Ascending aorta (tissue), 2 donors: ENCODE measurements at regions not wholly inside any gene's neighbourhood (a gene's known extent, or its start where the extent isn't known, plus 50 kb on each side); places are given as distances from the start of the nearest gene placed in this dataset.

Experiments
- DNase-seq, 2 donors: peaks; one replicate each; pipeline ENCODE4 v3.0.0-alpha.2; 2019; ENCODE audit warnings: low spot score in 2 of 2
- H3K27ac ChIP-seq, 2 donors: fragments of 200-600 bp; sonication (generic); one replicate each; pipeline ENCODE4 v1.5.1; 2016 to 2017; ENCODE audit warnings: mild to moderate bottlenecking in 1 of 2
- H3K27me3 ChIP-seq: fragments of 200-600 bp; sonication (generic); one replicate; pipeline ENCODE4 v1.5.1; 2017
- H3K36me3 ChIP-seq, 2 donors: fragments of 200-600 bp; sonication (generic); one replicate each; pipeline ENCODE4 v1.5.1; 2016
- H3K4me1 ChIP-seq, 2 donors: fragments of 200-600 bp; sonication (generic); one replicate each; pipeline ENCODE4 v1.5.1; 2016 to 2017; ENCODE audit warnings: mild to moderate bottlenecking in 1 of 2
- H3K4me3 ChIP-seq, 2 donors: fragments of 200-600 bp; sonication (generic); one replicate each; pipeline ENCODE4 v1.5.1; 2016 to 2017; ENCODE audit warnings: mild to moderate bottlenecking in 1 of 2
- H3K9me3 ChIP-seq, 2 donors: fragments of 200-600 bp; sonication (generic); one replicate each; pipeline ENCODE4 v1.5.1; 2016
- CTCF ChIP-seq, 3 experiments: fragments of 200-600 bp in 2 of 3; fragments of 450-650 bp in 1 of 3; sonication (generic) in 2 of 3; IDR thresholded peaks; one replicate each; pipeline ENCODE4 v1.5.1; 2016 to 2019; ENCODE audit warnings: antibody characterized with exemption in 3 of 3, mild to moderate bottlenecking in 1 of 3, moderate library complexity in 1 of 3
- intact Hi-C: fragments of 100-400 bp; cut with DNase I; formaldehyde crosslinking; loops from one replicate; pipeline ENCODE4 v1.15.1; 2023

- H3K4me1 ChIP-seq: peaks cover 4 to 36% of the 10 kb centered on the region in 2 donors
- intact Hi-C loops: loop anchor here (10.0 kb wide), 1 partner anchor 737 kb away; the partner anchor contains the start of genes CISD1 and IPMK
- H3K27me3 ChIP-seq: no peaks in the 10 kb centered on the region
- peak overlapping the region; percentile 52 to 56 for H3K27ac ChIP-seq
- no peak for TF ChIP-seq CTCF (IDR thresholded peaks at IDR 0.05)
- H3K36me3 ChIP-seq: no peaks in the 10 kb centered on the region
- no peaks in the 10 kb centered on the region for H3K9me3 ChIP-seq
- H3K4me3 ChIP-seq: no peak overlapping the region
- DNase-seq: no peak
Measured at GRCh38 chr10:59002011-59002410, 174.4 kb upstream of the PHYHIPL start.

- no peaks in the 10 kb centered on the region for H3K27me3 ChIP-seq
- H3K4me3 ChIP-seq: no peak overlapping the region
- no peaks in the 10 kb centered on the region for H3K36me3 ChIP-seq
- DNase-seq: no peak
- H3K4me1 ChIP-seq: peaks cover 4 to 36% of the 10 kb centered on the region in 2 donors
- no peak for TF ChIP-seq CTCF (IDR thresholded peaks at IDR 0.05)
- no peaks in the 10 kb centered on the region for H3K9me3 ChIP-seq
- H3K27ac ChIP-seq: peak overlapping the region; percentile 52 to 56
- intact Hi-C loops: loop anchor here (10.0 kb wide), 1 partner anchor 738 kb away; the partner anchor contains the start of genes CISD1 and IPMK
Measured at GRCh38 chr10:59003203-59003602, 173.2 kb upstream of the PHYHIPL start.

DNA sequence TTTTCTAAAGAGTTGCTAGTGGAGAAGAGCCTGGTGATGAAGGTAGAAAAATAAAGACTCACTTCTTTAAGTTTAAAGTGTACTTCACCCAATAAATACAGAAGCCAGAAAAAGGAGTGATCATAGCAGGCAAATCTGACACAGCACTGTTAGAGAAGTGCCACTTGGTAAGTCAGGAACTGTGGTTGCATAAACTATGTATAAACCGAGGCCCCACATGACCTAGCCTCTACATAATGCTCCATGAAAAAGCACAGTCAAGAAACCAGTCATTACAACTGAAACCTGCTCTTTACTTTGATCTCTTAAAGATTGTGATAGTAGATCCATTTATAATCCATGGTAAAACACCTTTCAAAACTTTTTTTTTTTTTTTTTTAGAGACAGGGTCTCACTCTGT lies 172.1 kb upstream of the PHYHIPL start:
- H3K27me3 ChIP-seq: no peaks in the 10 kb centered on the region
- no peak for DNase-seq
- H3K9me3 ChIP-seq: no peaks in the 10 kb centered on the region
- no peaks in the 10 kb centered on the region for H3K36me3 ChIP-seq
- peaks cover 4 to 32% of the 10 kb centered on the region in 2 donors for H3K4me1 ChIP-seq
- TF ChIP-seq CTCF (IDR thresholded peaks at IDR 0.05): no peak
- peak overlapping the region in 1 of 2 donors; percentile 78 for H3K27ac ChIP-seq
- H3K4me3 ChIP-seq: no peak overlapping the region
- intact Hi-C loops: loop anchor here (10.0 kb wide), 1 partner anchor 740 kb away; the partner anchor contains the start of genes CISD1 and IPMK

DNA sequence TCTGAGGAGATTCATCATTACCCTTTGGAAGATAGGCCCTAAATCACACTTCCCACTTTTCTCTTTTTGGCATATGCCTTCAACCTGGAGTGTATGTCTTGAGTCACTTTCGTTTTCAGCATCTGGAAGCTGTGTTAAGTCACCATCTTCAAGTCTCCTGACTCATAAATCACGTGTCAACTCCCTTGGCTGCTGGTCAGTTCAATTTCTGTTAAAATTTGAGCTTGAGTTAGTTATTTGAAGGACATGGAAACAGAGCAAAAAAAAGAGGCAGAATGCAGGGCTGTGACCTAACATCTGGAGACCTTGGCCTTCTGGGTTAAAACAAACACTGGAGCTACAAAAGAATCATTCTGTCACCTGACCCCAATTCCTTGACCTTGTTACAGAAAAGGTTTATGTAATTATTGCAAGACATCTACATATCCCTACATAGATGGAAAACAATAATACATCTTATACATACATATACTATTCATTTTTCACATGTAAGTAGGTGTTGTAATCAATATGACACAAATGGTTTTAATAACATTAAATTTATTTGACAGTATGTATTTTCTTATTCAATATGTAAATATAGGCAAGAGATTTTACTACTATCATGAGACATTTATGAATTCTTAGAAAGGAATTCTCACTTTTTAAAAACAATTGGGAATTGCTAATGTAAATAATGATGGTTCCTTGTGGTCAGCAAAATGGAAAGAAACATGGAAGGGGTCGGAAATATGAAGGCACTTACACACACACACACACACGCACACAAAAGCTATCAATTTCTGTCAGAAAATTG lies 169.7 kb upstream of the PHYHIPL start:
- peaks cover 0 to 22% of the 10 kb centered on the region in 2 donors for H3K4me1 ChIP-seq
- TF ChIP-seq CTCF (IDR thresholded peaks at IDR 0.05): no peak

GRCh38 chr10:59007307-59008025 lies 169.0 kb upstream of the PHYHIPL start:
- Histone ChIP-seq H3K36me3 (no peaks in the 10 kb centered on the region), H3K27me3 (no peaks in the 10 kb centered on the region), H3K9me3 (no peaks in the 10 kb centered on the region), H3K4me3 (no peak overlapping the region), H3K4me1 (peaks cover 0 to 20% of the 10 kb centered on the region in 2 donors), H3K27ac (peak overlapping the region; percentile 12 to 78)
- no peak for TF ChIP-seq CTCF (IDR thresholded peaks at IDR 0.05)
- intact Hi-C loops: loop anchor here (2.0 to 10.0 kb wide), 2 partner anchors 71 to 743 kb away; partner anchors contain the start of genes CISD1 and IPMK
- no peak for DNase-seq

More for the DNA sequence above, 169.7 kb upstream of the PHYHIPL start:
- H3K9me3 ChIP-seq: no peaks in the 10 kb centered on the region
- intact Hi-C loops: loop anchor here (2.0 to 10.0 kb wide), 2 partner anchors 72 to 742 kb away; partner anchors contain the start of genes CISD1 and IPMK
- H3K27me3 ChIP-seq: no peaks in the 10 kb centered on the region
- H3K27ac ChIP-seq: peak overlapping the region; percentile 70 to 78
- no peaks in the 10 kb centered on the region for H3K36me3 ChIP-seq
- peak in 1 of 2 donors; percentile 81 for DNase-seq
- no peak overlapping the region for H3K4me3 ChIP-seq
